Retinal pigment epithelial cell (primary cell): ENCODE measurements at regions not wholly inside any gene's neighbourhood (a gene's known extent, or its start where the extent isn't known, plus 50 kb on each side); places are given as distances from the start of the nearest gene placed in this dataset.

Experiments
- DNase-seq: peaks from one replicate; pipeline ENCODE4 v3.0.0-alpha.2; 2010; ENCODE audit warnings: low read depth
- H3K4me3 ChIP-seq: 2 replicates; pipeline ENCODE4 v1.5.1; 2011; ENCODE audit warnings: mild to moderate bottlenecking, low read length, control low read depth, moderate library complexity
- TF ChIP-seq, protein P1 (sequence below): conservative IDR thresholded peaks from 2 replicates; pipeline ENCODE4 v1.5.1; 2011; ENCODE audit warnings: low read depth, low read length, control low read depth, inconsistent platforms

DNA sequence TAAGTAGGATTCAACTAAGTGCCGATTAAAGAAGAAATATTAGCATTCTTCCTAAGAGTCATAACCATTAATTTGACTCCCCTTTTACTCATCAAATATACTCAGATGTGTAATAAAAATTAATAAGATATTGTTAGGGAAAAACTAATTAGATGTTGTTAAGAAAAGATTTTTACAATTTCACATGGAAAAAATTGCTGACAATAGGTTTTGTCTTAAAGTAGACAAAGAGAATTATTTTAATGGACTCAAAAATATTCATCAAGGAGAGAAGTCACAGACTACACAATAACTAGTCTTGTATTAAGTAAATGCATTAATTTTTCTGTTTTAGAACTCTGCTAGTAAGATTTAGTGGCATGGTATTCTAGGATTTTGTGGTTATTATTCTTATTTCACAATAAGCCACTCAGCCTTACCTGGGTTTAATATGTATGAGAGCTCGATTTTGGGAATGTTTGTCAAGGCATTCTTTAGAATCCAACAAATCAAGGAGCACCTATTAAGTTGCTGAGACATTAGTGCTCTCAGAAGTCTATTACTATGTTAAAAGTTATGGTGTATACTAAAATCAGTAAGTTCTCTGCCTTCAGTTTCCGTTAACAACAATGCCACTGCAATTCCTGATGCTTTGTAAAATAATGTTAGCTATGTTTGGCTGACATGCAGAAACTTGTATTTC is 110.2 kb upstream of the UGT8 start:
- TF ChIP-seq, protein P1, sequence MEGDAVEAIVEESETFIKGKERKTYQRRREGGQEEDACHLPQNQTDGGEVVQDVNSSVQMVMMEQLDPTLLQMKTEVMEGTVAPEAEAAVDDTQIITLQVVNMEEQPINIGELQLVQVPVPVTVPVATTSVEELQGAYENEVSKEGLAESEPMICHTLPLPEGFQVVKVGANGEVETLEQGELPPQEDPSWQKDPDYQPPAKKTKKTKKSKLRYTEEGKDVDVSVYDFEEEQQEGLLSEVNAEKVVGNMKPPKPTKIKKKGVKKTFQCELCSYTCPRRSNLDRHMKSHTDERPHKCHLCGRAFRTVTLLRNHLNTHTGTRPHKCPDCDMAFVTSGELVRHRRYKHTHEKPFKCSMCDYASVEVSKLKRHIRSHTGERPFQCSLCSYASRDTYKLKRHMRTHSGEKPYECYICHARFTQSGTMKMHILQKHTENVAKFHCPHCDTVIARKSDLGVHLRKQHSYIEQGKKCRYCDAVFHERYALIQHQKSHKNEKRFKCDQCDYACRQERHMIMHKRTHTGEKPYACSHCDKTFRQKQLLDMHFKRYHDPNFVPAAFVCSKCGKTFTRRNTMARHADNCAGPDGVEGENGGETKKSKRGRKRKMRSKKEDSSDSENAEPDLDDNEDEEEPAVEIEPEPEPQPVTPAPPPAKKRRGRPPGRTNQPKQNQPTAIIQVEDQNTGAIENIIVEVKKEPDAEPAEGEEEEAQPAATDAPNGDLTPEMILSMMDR, result no peak

DNA sequence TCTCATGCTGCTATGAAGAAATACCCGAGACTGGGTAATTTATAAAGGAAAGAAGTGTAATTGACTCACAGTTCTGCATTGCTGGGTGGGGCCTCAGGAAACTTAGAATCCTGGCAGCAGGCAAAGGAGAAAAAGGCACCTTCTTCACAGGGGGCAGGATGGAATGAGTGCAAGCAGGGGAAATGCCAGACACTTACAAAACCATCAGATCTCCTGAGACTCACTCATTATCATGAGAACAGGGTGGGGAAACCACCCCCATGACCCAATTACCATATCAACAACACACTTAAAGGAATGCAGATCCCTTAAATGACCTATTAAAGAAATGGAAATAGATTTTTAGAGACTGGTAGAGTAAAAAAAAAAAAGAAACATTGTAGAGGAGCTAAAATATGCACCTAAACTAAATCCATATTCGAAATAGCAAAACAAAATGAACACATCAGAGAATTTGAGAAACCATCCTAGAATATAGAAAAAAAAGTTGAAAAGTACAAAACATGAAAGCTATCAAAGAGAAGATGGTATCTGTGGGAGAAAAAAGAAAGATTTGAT is 104.3 kb upstream of the UGT8 start:
- no peak for DNase-seq
- TF ChIP-seq, protein P1, result no peak
- no peak overlapping the region for H3K4me3 ChIP-seq

More for the DNA sequence above, 110.2 kb upstream of the UGT8 start:
- DNase-seq, result no peak
- no peak overlapping the region for H3K4me3 ChIP-seq

DNA sequence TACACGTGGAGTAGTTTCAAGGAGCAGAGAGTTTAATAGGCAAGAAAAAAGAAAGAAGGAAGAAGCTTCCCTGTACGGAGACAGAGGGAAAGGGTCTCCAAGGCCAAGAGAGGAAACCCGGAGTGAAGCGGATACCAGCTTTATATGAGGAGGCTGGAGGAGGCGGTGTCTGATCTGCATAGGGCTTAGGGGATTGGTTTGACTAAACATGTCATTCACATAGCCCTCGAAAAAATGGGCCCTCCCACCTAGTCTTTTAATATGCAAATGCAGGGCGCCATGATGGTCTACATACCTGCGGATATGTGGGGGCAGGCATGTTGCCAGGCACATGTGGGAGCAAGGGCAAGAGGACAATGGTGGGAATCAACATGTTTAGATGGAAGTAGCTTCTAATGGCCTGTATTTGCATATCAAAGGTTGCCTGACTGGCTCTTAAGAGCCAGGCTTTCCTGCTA is 103.1 kb upstream of the UGT8 start:
- TF ChIP-seq, protein P1, result no peak
- no peak for DNase-seq
- H3K4me3 ChIP-seq, result no peak overlapping the region

DNA sequence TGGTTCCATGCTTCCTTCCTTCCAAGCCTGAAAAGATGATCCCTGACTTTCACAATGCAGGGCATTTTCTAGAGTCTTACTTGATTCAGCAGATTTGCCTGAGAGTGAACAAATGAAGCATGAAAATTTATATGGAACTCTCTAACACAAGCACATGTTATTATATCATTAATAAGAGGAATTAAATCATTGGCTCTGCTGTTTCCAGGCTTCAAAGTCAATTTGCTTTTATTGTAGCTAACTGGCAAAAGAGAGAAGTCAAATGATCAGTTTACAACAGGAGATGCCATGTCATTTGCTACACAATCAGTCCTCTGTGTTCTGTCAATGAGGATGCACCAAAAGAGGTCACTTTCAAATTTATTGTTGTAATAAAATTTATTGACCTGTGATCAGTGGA is 101.5 kb upstream of the UGT8 start:
- DNase-seq, result no peak
- TF ChIP-seq, protein P1, result no peak
- no peak overlapping the region for H3K4me3 ChIP-seq

DNA sequence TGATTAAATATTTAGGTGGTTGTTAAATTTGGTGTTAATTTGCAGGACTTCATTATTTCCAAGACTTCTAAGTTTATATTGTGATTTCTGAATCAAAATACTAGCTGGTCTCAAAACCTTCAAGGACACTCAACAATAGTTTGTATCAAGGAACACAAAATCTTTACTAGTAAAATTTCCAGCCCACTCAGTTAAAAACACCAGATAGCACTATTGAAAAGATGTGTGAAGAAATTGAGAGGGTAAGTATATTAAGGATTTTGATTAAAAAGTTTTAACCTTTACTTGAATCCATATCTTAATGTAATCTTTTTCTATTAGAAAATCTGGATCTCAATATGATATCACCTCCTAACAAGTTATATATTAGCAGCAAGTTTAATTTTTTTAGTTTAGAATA is 89.3 kb upstream of the UGT8 start:
- TF ChIP-seq, protein P1, result no peak
- DNase-seq, result no peak
- no peak overlapping the region for H3K4me3 ChIP-seq

DNA sequence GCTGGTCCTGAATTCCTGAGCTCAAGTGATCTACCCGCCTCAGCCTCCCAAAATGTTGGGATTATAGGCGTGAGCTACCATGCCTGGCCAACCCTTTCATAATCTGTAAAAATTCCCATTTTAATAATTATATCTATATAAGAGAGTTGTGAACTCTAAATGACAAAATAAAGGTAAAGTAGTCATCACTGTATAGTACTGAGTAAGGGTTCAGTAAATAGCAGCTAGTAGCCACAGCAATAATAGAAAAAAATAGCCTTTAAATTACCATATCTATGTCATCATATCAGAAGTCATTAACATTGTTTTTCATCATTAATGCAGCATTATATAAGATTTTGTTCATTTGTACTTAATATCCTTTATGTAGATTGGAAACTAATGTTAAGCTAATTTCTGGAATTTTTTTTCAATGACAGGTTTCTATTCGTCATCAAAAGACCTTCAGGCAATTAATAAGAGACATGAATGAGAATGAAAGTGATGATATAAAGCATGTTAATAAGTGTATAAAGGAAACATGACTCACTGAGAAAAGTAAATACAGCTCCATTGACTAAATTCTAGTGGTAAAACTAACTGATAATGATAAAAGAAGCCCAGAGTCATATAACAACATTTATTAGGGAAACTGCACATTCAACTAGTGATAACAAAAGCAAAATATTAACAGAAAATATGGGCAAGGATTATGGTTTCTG is 85.9 kb upstream of the UGT8 start:
- DNase-seq, result no peak
- H3K4me3 ChIP-seq, result no peak overlapping the region
- TF ChIP-seq, protein P1, result no peak
